Gastrocnemius medialis (tissue), 4 donors: ENCODE measurements at regions not wholly inside any gene's neighbourhood (a gene's known extent, or its start where the extent isn't known, plus 50 kb on each side); places are given as distances from the start of the nearest gene placed in this dataset.

Experiments used
- CTCF ChIP-seq, 5 experiments: fragments of 450-650 bp in 3 of 5; fragments of 200-600 bp in 2 of 5; sonication (generic) in 2 of 5; IDR thresholded peaks in 4 of 5; conservative IDR thresholded peaks in 1 of 5; 1 replicate in 4 of 5; 2 replicates in 1 of 5; pipeline ENCODE4 v1.5.1; 2016 to 2019; ENCODE audit warnings: antibody characterized with exemption in 5 of 5, mild to moderate bottlenecking in 3 of 5, moderate library complexity in 3 of 5
- POLR2A ChIP-seq, 2 donors: fragments of 450-650 bp; IDR thresholded peaks; one replicate each; pipeline ENCODE4 v1.6.1; 2017; ENCODE audit warnings: antibody characterized with exemption in 2 of 2, mild to moderate bottlenecking in 2 of 2, moderate library complexity in 2 of 2

GRCh38 chr19:31670931-31671330 lies 321.7 kb upstream of the TSHZ3 start:
- TF ChIP-seq CTCF (IDR thresholded peaks at IDR 0.05 in 4 of 5, conservative IDR thresholded peaks at IDR 0.05 in 1 of 5) (no peak), POLR2A (IDR thresholded peaks at IDR 0.05) (no peak)
